Epithelial cell of esophagus (primary cell): ENCODE measurements at regions not wholly inside any gene's neighbourhood (a gene's known extent, or its start where the extent isn't known, plus 50 kb on each side); places are given as distances from the start of the nearest gene placed in this dataset.

Source experiments
- DNase-seq: peaks from one replicate; pipeline ENCODE4 v3.0.0; 2010; ENCODE audit warnings: low read depth
- H3K4me3 ChIP-seq: 2 replicates; pipeline ENCODE4 v1.5.1; 2011; ENCODE audit warnings: mild to moderate bottlenecking, low read length, control low read depth
- CTCF ChIP-seq: IDR thresholded peaks from 2 replicates; pipeline ENCODE4 v1.5.1; 2011; ENCODE audit warnings: low read depth, mild to moderate bottlenecking, low read length, control low read depth, inconsistent platforms; ENCODE audit not compliant: insufficient read depth; ENCODE audit errors: missing control alignments

- no peak for TF ChIP-seq CTCF
- DNase-seq: no peak
- no peak overlapping the region for H3K4me3 ChIP-seq
These were observed 68.4 kb upstream of the FRMD4B start for GRCh38 chr3:69454204-69454787.

GRCh38 chr3:69452295-69452694 is 66.4 kb upstream of the FRMD4B start:
- no peak for DNase-seq
- no peak for TF ChIP-seq CTCF

GRCh38 chr3:69451594-69451993 is 65.7 kb upstream of the FRMD4B start:
- H3K4me3 ChIP-seq: no peak overlapping the region
- no peak for DNase-seq
- TF ChIP-seq CTCF: no peak

More at GRCh38 chr3:69452295-69452694, 66.4 kb upstream of the FRMD4B start:
- no peak overlapping the region for H3K4me3 ChIP-seq

GRCh38 chr3:69448877-69449276 is 63.0 kb upstream of the FRMD4B start:
- no peak overlapping the region for H3K4me3 ChIP-seq
- no peak for DNase-seq
- no peak for TF ChIP-seq CTCF

GRCh38 chr3:69446402-69447072 is 60.6 kb upstream of the FRMD4B start:
- no peak for DNase-seq
- no peak overlapping the region for H3K4me3 ChIP-seq
- no peak for TF ChIP-seq CTCF

- no peak overlapping the region for H3K4me3 ChIP-seq
- no peak for TF ChIP-seq CTCF
These were observed 59.6 kb upstream of the FRMD4B start for GRCh38 chr3:69445498-69445897.

GRCh38 chr3:69445024-69445423 is 59.1 kb upstream of the FRMD4B start:
- peak; percentile 45 for DNase-seq
- peak overlapping the region; percentile 16 for H3K4me3 ChIP-seq
- TF ChIP-seq CTCF: no peak

More at GRCh38 chr3:69445498-69445897, 59.6 kb upstream of the FRMD4B start:
- DNase-seq: no peak
